Tibial nerve (tissue), 4 donors: ENCODE measurements at regions not wholly inside any gene's neighbourhood (a gene's known extent, or its start where the extent isn't known, plus 50 kb on each side); places are given as distances from the start of the nearest gene placed in this dataset.

Experiments
- CTCF ChIP-seq, 5 experiments: fragments of 200-600 bp in 3 of 5; fragments of 450-650 bp in 2 of 5; sonication (generic) in 3 of 5; IDR thresholded peaks; one replicate each; pipeline ENCODE4 v1.5.1; 2016 to 2019; ENCODE audit warnings: antibody characterized with exemption in 5 of 5, mild to moderate bottlenecking in 3 of 5, moderate library complexity in 2 of 5
- EP300 ChIP-seq, 2 donors: sonication (generic); formaldehyde crosslinking; IDR thresholded peaks; one replicate each; pipeline ENCODE4 v1.6.1; 2017; ENCODE audit warnings: antibody characterized with exemption in 2 of 2, mild to moderate bottlenecking in 1 of 2
- POLR2A ChIP-seq, 2 donors: fragments of 450-650 bp; IDR thresholded peaks; one replicate each; pipeline ENCODE4 v1.6.1; 2017; ENCODE audit warnings: antibody characterized with exemption in 2 of 2, mild to moderate bottlenecking in 2 of 2, moderate library complexity in 2 of 2

- TF ChIP-seq POLR2A (IDR thresholded peaks at IDR 0.05) (no peak), CTCF (IDR thresholded peaks at IDR 0.05) (no peak), EP300 (IDR thresholded peaks at IDR 0.05) (no peak)
These were observed 436.8 kb downstream of the PREX1 start for GRCh38 chr20:48390981-48391380.
